RWPE2 (cell line): ENCODE measurements at regions not wholly inside any gene's neighbourhood (a gene's known extent, or its start where the extent isn't known, plus 50 kb on each side); places are given as distances from the start of the nearest gene placed in this dataset.
"Not testable (repeated sequence)": the region's sequence is repeated elsewhere in the genome, so short reads cannot be mapped to it uniquely, and the experiment has no call there.

Experiments
- ATAC-seq: fragments of 200-7000 bp; cut with Tn5 transposase; 3 replicates; pipeline ENCODE4 v1.9.1; 2021; ENCODE audit warnings: low read depth
- DNase-seq: peaks from one replicate; pipeline ENCODE4 v3.0.0-alpha.2; 2020; ENCODE audit warnings: low spot score
- H3K27ac ChIP-seq: fragments of 450-650 bp; 2 replicates; pipeline ENCODE4 v1.5.1; 2017; ENCODE audit warnings: mild to moderate bottlenecking; ENCODE audit not compliant: poor library complexity, severe bottlenecking
- H3K27me3 ChIP-seq: fragments of 250-450 bp; sonication (Bioruptor Pico); 2 replicates; pipeline ENCODE4 v1.5.1; 2021; ENCODE audit warnings: mild to moderate bottlenecking, moderate library complexity; ENCODE audit not compliant: insufficient read depth, poor library complexity, severe bottlenecking
- H3K36me3 ChIP-seq: fragments of 250-450 bp; sonication (Bioruptor Pico); 2 replicates; pipeline ENCODE4 v1.5.1; 2020; ENCODE audit warnings: low read depth, mild to moderate bottlenecking, moderate library complexity
- H3K4me1 ChIP-seq: fragments of 250-450 bp; sonication (Bioruptor Pico); 2 replicates; pipeline ENCODE4 v1.5.1; 2021; ENCODE audit warnings: mild to moderate bottlenecking, moderate library complexity; ENCODE audit not compliant: insufficient read depth, poor library complexity, severe bottlenecking
- H3K4me3 ChIP-seq: fragments of 250-450 bp; sonication (Bioruptor Pico); 2 replicates; pipeline ENCODE4 v1.5.1; 2021; ENCODE audit warnings: mild to moderate bottlenecking, moderate library complexity; ENCODE audit not compliant: severe bottlenecking
- H3K9me3 ChIP-seq: fragments of 250-450 bp; sonication (Bioruptor Pico); 2 replicates; pipeline ENCODE4 v1.5.1; 2021; ENCODE audit warnings: mild to moderate bottlenecking, moderate library complexity; ENCODE audit not compliant: severe bottlenecking
- CTCF ChIP-seq: fragments of 450-650 bp; IDR thresholded peaks from one replicate; pipeline ENCODE4 v1.5.1; 2017; ENCODE audit warnings: mild to moderate bottlenecking, moderate library complexity; ENCODE audit not compliant: poor library complexity, severe bottlenecking

GRCh38 chr3:11898611-11899325 lies 52.1 kb upstream of the TAMM41 start:
- no peak overlapping the region for H3K4me3 ChIP-seq

GRCh38 chr3:11899389-11899788 lies 52.7 kb upstream of the TAMM41 start:
- not testable (repeated sequence) for H3K36me3 ChIP-seq, H3K4me3 ChIP-seq, ATAC-seq, DNase-seq, H3K27me3 ChIP-seq, H3K27ac ChIP-seq, H3K4me1 ChIP-seq, H3K9me3 ChIP-seq

More at GRCh38 chr3:11898611-11899325, 52.1 kb upstream of the TAMM41 start:
- no peak for TF ChIP-seq CTCF
- no peaks in the 10 kb centered on the region for H3K36me3 ChIP-seq
- ATAC-seq: no peak
- H3K27ac ChIP-seq: no peak overlapping the region
- no peaks in the 10 kb centered on the region for H3K4me1 ChIP-seq
- no peaks in the 10 kb centered on the region for H3K9me3 ChIP-seq
- DNase-seq: no peak
- H3K27me3 ChIP-seq: peaks cover 15% of the 10 kb centered on the region

- no peaks in the 10 kb centered on the region for H3K4me1 ChIP-seq
- H3K4me3 ChIP-seq: no peak overlapping the region
- H3K9me3 ChIP-seq: no peaks in the 10 kb centered on the region
- peaks cover 5% of the 10 kb centered on the region for H3K27me3 ChIP-seq
- H3K36me3 ChIP-seq: no peaks in the 10 kb centered on the region
- ATAC-seq: no peak
- no peak for TF ChIP-seq CTCF
- H3K27ac ChIP-seq: no peak overlapping the region
- DNase-seq: no peak
These were observed 53.1 kb upstream of the TAMM41 start for GRCh38 chr3:11899826-11900225.

GRCh38 chr3:11900824-11901223 lies 54.1 kb upstream of the TAMM41 start:
- peaks cover 3% of the 10 kb centered on the region for H3K27me3 ChIP-seq
- no peak for DNase-seq
- ATAC-seq: no peak
- TF ChIP-seq CTCF: no peak
- H3K4me1 ChIP-seq: no peaks in the 10 kb centered on the region
- H3K27ac ChIP-seq: no peak overlapping the region
- H3K4me3 ChIP-seq: no peak overlapping the region
- no peaks in the 10 kb centered on the region for H3K9me3 ChIP-seq
- H3K36me3 ChIP-seq: no peaks in the 10 kb centered on the region

GRCh38 chr3:11901286-11901875 lies 54.7 kb upstream of the TAMM41 start:
- Histone ChIP-seq H3K36me3 (no peaks in the 10 kb centered on the region), H3K27ac (no peak overlapping the region), H3K27me3 (peaks cover 3% of the 10 kb centered on the region), H3K4me1 (no peaks in the 10 kb centered on the region), H3K4me3 (no peak overlapping the region), H3K9me3 (no peaks in the 10 kb centered on the region)
- DNase-seq: no peak
- ATAC-seq: no peak
- no peak for TF ChIP-seq CTCF
